CD4-positive, alpha-beta T cell treated with Interleukin-10 for 1 hour (primary cell): ENCODE measurements at regions not wholly inside any gene's neighbourhood (a gene's known extent, or its start where the extent isn't known, plus 50 kb on each side); places are given as distances from the start of the nearest gene placed in this dataset.
"Not testable (repeated sequence)": the region's sequence is repeated elsewhere in the genome, so short reads cannot be mapped to it uniquely, and the experiment has no call there.

Experiments
- DNase-seq: peaks from one replicate; pipeline ENCODE4 v3.0.0-alpha.2; 2020

DNA sequence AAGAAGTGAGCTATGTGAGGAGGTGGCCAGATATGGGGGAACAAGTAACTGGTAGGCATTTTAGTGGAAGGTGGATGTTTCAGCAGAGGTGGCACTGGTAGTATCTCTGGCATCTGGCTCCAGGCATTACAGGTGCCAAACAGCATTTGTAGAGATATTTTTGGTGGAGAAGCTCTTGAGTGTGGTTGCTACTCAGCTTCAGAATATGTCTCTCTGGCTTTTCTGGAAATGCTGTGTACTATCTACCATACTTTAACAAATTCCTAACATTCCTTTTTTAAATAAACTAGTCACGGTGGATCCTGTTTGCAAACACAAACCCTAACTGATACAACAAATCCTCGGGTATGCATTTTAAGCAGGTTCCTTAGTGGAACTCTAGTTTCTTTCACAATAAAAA lies 128.0 kb downstream of the BARX2 start:
- DNase-seq, result no peak

GRCh38 chr11:129505266-129505665 lies 129.6 kb downstream of the BARX2 start:
- DNase-seq, result no peak

- no peak for DNase-seq
These were observed 132.5 kb downstream of the BARX2 start for GRCh38 chr11:129508163-129508562.

GRCh38 chr11:129528296-129528695 lies 152.6 kb downstream of the BARX2 start:
- DNase-seq, result no peak

- DNase-seq, result no peak
These were observed 154.7 kb downstream of the BARX2 start for GRCh38 chr11:129530154-129530895.

GRCh38 chr11:129533395-129533794 lies 157.7 kb downstream of the BARX2 start:
- no peak for DNase-seq

DNA sequence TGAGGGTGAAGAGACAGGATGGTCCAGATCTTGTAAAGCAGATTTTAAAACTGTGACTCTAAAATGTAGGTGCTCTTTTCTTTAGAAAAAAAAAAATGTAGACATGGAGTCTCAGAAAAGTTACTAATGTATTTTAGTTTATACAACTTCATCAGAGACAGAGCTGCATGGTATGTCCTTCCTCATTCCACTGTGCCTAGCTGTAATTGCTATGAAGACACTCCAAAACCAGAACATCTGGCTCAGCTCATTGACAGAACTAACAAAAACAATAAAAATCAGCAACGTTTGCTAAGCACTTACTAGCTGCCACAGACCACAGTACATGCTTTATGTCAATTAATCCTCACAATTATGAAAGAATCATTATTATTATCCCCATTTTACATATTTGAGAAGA lies 160.7 kb downstream of the BARX2 start:
- no peak for DNase-seq

DNA sequence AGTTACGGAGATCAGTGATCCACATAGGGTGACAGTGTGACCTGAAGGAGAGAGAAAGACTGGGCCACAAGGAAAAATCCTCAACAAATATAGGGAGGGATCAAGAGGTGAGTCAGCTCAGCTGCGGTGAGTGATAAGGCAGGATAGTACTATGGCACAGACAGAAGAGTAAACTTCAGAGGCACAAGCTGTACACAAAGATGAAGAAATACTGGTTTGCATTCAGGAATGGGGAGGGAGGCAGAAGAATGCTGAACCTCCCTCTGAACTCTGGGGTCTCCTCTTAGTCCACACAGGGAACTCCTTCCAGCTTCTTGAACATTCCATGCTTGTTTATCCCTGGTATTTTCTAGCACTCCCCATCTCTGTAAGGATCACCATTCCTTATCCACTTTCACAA lies 162.7 kb downstream of the BARX2 start:
- DNase-seq, result no peak

GRCh38 chr11:129543515-129544290 lies 168.1 kb downstream of the BARX2 start:
- no peak for DNase-seq

DNA sequence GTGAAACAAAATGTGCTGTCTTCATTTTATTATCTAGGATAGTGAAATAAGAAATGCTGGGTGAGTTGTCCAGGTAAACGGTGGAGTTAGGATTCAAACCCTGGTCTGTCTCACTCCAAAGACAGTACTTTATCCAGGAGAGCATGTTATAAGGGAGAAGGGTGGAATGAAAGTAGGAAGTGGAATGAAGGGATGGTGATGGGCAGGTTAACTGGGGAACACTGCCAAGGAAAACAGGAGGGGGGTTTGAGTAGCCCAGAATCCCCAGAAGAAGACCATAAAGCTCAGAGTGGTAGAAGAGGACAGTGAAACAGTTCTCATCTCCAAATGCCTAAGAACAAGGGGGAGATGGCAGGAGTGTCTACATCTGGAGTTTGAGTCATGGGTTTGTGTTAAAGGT lies 169.0 kb downstream of the BARX2 start:
- DNase-seq, result no peak

- DNase-seq, result no peak
These were observed 170.6 kb downstream of the BARX2 start for GRCh38 chr11:129546266-129546665.

GRCh38 chr11:129557421-129557820 lies 181.8 kb downstream of the BARX2 start:
- no peak for DNase-seq

DNA sequence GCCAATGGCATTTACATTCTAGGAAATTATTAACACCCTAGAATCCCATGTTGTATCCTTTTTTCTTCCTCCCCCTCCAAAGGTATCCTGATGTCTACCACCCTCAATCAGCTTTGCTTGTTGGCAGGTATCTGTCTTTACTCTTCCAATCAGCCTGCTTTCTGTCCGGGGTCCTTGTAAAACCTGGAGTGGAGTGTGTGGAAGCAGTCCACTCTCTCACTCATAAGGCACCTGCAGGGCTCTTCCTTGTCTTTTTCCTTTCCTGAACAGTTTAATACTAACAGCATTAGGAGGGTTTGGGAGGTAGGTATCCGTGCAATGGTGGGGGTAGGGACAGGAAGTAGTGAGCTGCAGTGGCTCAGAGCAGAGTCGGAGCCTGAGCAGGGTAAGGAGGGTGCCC lies 193.4 kb downstream of the BARX2 start:
- DNase-seq, result no peak

DNA sequence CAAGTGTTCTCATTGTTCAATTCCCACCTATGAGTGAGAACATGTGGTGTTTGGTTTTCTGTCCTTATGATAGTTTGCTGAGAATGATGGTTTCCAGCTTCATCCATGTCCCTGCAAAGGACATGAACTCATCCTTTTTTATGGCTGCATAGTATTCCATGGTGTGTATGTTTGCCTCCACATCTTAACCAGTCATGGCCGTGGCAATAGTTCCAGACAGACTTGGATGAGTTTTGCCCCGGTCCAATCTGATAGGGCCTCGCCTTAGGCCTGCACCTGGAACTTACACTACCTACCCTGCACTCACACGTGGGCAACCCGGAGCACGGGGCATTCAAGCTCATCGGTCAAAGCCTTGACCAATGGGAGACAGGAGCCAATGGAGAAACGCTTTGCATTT lies 197.0 kb downstream of the BARX2 start:
- DNase-seq, result not testable (repeated sequence)

- DNase-seq, result no peak
These were observed 197.5 kb downstream of the BARX2 start for GRCh38 chr11:129573161-129573560.

- DNase-seq, result no peak
These were observed 198.8 kb downstream of the BARX2 start for GRCh38 chr11:129574431-129574830.

- no peak for DNase-seq
These were observed 201.0 kb downstream of the BARX2 start for GRCh38 chr11:129576652-129577051.

- DNase-seq, result no peak
These were observed 202.4 kb downstream of the BARX2 start for GRCh38 chr11:129578006-129578405.

GRCh38 chr11:129580278-129580677 lies 204.6 kb downstream of the BARX2 start:
- DNase-seq, result no peak

DNA sequence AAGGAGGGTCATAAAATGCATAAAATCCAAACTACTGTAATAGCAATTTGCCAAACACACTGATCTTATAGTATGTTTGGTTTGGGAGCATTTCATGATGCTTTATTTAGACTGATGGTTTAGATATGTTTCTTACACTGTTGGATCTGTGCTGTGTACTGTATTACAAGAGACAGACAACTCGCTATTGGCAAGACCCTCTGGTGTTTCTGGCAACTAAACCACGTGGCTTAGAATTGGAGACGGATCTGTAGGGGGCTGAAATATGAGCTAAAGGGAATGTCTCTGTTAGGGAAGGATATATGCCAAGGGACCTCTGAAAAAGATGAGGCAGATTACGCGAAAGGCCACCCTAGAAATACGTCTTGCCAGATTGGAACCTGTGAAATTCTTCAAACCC lies 208.7 kb downstream of the BARX2 start:
- DNase-seq, result no peak

DNA sequence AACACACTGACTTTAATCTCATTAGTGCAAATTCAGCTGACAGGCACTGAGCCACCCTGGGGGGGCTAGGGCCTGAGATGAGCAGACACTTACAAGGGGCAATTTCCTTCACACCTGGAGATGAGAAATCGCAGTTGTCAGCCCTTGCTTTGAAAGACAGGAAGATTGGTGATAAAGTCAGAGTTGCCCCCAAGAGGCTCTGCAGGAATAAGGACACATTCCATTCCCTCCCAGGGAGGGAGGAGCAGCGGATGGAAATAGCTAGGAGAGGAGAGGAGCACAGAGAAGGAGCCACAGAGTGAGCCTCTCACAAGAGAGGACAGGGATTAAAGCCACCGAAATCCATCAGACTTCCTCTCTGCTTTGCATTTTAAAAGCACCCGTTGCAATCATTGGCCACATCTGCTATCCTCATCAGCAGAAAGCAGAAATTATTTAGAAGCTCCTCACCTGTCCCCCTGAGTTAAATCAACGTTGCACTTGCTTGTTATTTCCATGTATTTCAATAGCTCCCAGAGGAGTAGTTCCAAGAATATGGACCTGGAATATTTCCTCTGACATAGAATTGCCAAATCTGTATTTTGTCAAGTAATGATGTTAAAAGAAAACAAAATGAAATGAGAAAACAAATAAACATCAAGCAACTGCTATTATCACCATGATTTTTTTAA lies 213.7 kb downstream of the BARX2 start:
- no peak for DNase-seq

DNA sequence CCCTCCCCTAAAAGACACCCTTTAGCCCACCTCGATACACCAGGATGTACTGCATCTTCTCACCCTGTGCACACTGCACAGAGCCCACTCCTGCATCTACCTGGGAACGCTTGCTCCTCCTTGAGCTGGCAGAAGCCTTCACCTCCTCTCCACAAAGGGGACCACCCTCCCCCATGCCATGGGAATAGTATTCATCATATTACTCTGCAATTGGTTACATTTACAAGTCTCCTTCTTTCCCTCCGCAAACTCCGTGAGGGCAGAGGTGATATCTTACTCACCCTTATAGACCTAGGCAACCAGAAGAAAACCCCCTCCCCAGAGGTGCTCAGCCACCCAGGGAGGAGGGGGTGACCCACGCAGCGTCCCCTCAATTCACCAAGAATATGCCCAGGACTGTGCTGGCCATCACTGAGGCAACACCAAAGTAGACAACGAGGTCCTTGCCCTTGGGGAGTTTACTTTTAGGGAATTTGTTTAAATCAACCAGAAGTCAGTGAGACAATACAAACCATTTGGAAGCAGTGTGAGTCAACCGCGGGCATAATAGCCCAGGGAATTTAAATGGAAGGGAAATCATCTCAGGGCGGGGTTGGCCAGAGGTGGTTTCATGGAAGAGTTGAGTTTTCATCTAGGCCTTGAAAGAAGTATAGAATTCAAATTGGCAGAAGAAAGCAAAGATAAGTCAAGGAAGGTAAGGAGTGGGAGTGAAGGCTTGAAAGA lies 214.5 kb downstream of the BARX2 start:
- no peak for DNase-seq

DNA sequence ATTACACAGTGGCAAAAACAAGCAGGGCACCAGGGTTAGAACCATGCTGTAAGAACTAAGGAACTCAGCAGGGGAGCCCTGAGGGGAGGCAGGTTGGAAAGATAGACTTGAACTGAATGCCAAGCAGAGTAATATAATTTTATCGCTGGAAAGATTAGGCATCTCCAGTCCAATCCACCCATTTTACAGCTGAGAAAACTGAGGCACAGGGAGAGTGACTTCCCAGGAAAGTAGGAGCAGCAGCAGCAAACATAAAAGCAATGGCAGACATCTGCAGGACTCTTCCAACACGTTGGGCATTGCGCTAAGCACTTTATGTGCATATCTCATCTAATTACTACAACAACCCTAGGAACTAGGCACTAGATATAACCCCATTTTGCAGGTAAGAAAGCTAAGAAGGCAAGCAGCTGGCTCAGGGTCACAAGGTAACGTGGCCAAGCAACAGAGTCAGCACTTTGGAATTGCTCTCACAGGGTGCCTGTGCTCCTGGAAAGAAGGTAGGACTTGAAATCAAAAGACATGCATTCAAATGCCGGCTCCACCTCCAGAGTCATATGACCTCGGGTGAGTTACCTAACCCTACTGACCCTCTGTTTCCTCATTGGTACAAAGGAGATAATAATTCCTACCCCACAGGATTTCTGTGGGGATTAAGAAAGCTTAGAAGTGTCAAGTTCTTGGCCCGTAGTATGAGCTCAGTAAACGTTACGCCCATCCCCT lies 215.3 kb downstream of the BARX2 start:
- DNase-seq, result no peak
